HepG2 (cell line): ENCODE measurements at regions not wholly inside any gene's neighbourhood (a gene's known extent, or its start where the extent isn't known, plus 50 kb on each side); places are given as distances from the start of the nearest gene placed in this dataset.

Experiments
- ATAC-seq: fragments of 200-7000 bp; cut with Tn5 transposase; 3 replicates; pipeline ENCODE4 v1.9.1; 2020; ENCODE audit warnings: mild to moderate bottlenecking, moderate library complexity
- BruUV-seq: library from RNA; stranded (reverse); fragments of 400-500 nt; replicated peaks from 2 replicates; lab custom pipeline; 2021; lab: Mats Ljungman, UMichigan
- CTCF ChIA-PET: fragments of 300-600 bp; formaldehyde crosslinking; extraction: SDS; loops from one replicate; lab custom pipeline; 2021; ENCODE audit warnings: low total read pairs, inconsistent platforms, low intra/inter-chr PET ratio; lab: Yijun Ruan, JAX
- POLR2A ChIA-PET: fragments of 350-600 bp; sonication (Branson Sonifier 250); formaldehyde crosslinking; loops from one replicate; lab custom pipeline; 2020; ENCODE audit warnings: antibody characterized with exemption, inconsistent platforms; lab: Yijun Ruan, JAX
- DNase-seq: peaks from one replicate; pipeline ENCODE4 v3.0.0-alpha.2; 2015; ENCODE audit warnings: low spot score
- FAIRE-seq: peaks from 3 replicates; lab custom pipeline; 2011; peaks lifted over from hg19 to GRCh38; lab: Jason Lieb, UNC
- H2AFZ ChIP-seq: one replicate; pipeline ENCODE4 v1.6.1; 2011; ENCODE audit warnings: low read length, inconsistent platforms
- H3K27ac ChIP-seq: fragments of 300-600 bp; 3 replicates; pipeline ENCODE4 v1.8.0; 2011; ENCODE audit warnings: mixed run types, mild to moderate bottlenecking, mixed read lengths, low read length, inconsistent platforms; ENCODE audit not compliant: insufficient read depth; ENCODE audit errors: extremely low read length
- H3K27me3 ChIP-seq, 2 experiments: fragments of 200-600 bp in 1 of 2; 2 replicates in 1 of 2; 3 replicates in 1 of 2; pipeline versions ENCODE4 v1.6.0 to v1.8.0; 2011; ENCODE audit warnings: low read length in 2 of 2, mild to moderate bottlenecking in 2 of 2, moderate library complexity in 2 of 2, inconsistent platforms in 1 of 2; ENCODE audit not compliant: insufficient read depth in 2 of 2, control insufficient read depth in 1 of 2
- H3K36me3 ChIP-seq, 2 experiments: fragments of 200-600 bp in 1 of 2; replicated peaks in 1 of 2; 2 replicates in 1 of 2; 3 replicates in 1 of 2; pipeline versions ENCODE4 v1.5.1 to v1.8.0; 2011; ENCODE audit warnings: low read length in 2 of 2, inconsistent platforms in 1 of 2; ENCODE audit not compliant: insufficient read depth in 2 of 2, control insufficient read depth in 1 of 2
- H3K4me1 ChIP-seq: 2 replicates; pipeline ENCODE4 v1.5.1; 2012; ENCODE audit warnings: low read length, inconsistent platforms; ENCODE audit not compliant: insufficient read depth
- H3K4me2 ChIP-seq: 2 replicates; pipeline ENCODE4 v1.6.0; 2011; ENCODE audit warnings: low read depth, low read length, inconsistent platforms
- H3K4me3 ChIP-seq, 3 experiments: fragments of 200-600 bp in 1 of 3; sonication (generic), shearing (Covaris generic) in 1 of 3; replicated peaks in 1 of 3; 2 replicates each; pipeline ENCODE4 v1.5.1; 2011 to 2016; ENCODE audit warnings: low read length in 3 of 3, inconsistent platforms in 2 of 3, low read depth in 2 of 3, mild to moderate bottlenecking in 2 of 3, control low read depth in 1 of 3, mixed read lengths in 1 of 3; ENCODE audit not compliant: insufficient read depth in 1 of 3
- H3K79me2 ChIP-seq: one replicate; pipeline ENCODE4 v1.6.1; 2011; ENCODE audit warnings: low read length, inconsistent platforms; ENCODE audit not compliant: insufficient read depth
- H3K9ac ChIP-seq: 2 replicates; pipeline ENCODE4 v1.6.0; 2011; ENCODE audit warnings: mild to moderate bottlenecking, low read depth, low read length, inconsistent platforms; ENCODE audit not compliant: insufficient read depth
- H3K9me3 ChIP-seq: 2 replicates; pipeline ENCODE4 v1.5.1; 2012; ENCODE audit warnings: mild to moderate bottlenecking, low read length
- H4K20me1 ChIP-seq: 2 replicates; pipeline ENCODE4 v1.6.0; 2011; ENCODE audit warnings: inconsistent platforms, mild to moderate bottlenecking, low read length, moderate library complexity; ENCODE audit not compliant: insufficient read depth
- GFI1 ChIP-seq: sonication (generic); formaldehyde crosslinking; IDR thresholded peaks from 2 replicates; pipeline ENCODE4 v1.5.0; 2020; ENCODE audit warnings: missing genetic modification reagents, mild to moderate bottlenecking, borderline replicate concordance
- MAFF ChIP-seq: IDR thresholded peaks from 2 replicates; pipeline ENCODE4 v1.6.1; 2011; ENCODE audit warnings: low read depth, low read length, improper control_type of control experiment
- MAFK ChIP-seq, 2 experiments: IDR thresholded peaks in 1 of 2; conservative IDR thresholded peaks in 1 of 2; 2 replicates each; pipeline ENCODE4 v1.6.1; 2011; ENCODE audit warnings: improper control_type of control experiment in 2 of 2, low read length in 2 of 2
- MNT ChIP-seq: fragments of 450-650 bp; IDR thresholded peaks from 2 replicates; pipeline ENCODE4 v1.6.1; 2016
- TFE3 ChIP-seq: IDR thresholded peaks from 2 replicates; pipeline ENCODE4 v1.6.1; 2016
- XBP1 ChIP-seq: sonication (generic); formaldehyde crosslinking; IDR thresholded peaks from 2 replicates; pipeline ENCODE4 v1.5.0; 2020; ENCODE audit warnings: missing genetic modification reagents
- ZBTB44 ChIP-seq: sonication (generic); formaldehyde crosslinking; IDR thresholded peaks from 2 replicates; pipeline ENCODE4 v1.4.0; 2020; ENCODE audit warnings: missing genetic modification reagents
- ZBTB46 ChIP-seq: sonication (generic); formaldehyde crosslinking; IDR thresholded peaks from 2 replicates; pipeline ENCODE4 v1.4.0; 2020; ENCODE audit warnings: mild to moderate bottlenecking, missing genetic modification reagents, borderline replicate concordance
- ZNF264 ChIP-seq: sonication (generic); formaldehyde crosslinking; IDR thresholded peaks from 2 replicates; pipeline ENCODE4 v1.4.0; 2020; ENCODE audit warnings: missing genetic modification reagents
- ZNF3 ChIP-seq: IDR thresholded peaks from 2 replicates; pipeline ENCODE4 v1.7.0; 2017; ENCODE audit warnings: inconsistent platforms
- ZNF607 ChIP-seq: sonication (generic); formaldehyde crosslinking; IDR thresholded peaks from 2 replicates; pipeline ENCODE4 v1.5.1; 2020; ENCODE audit warnings: missing genetic modification reagents, mild to moderate bottlenecking, borderline replicate concordance
- ZNF615 ChIP-seq: sonication (generic); formaldehyde crosslinking; IDR thresholded peaks from 2 replicates; pipeline ENCODE4 v1.5.0; 2020; ENCODE audit warnings: mild to moderate bottlenecking, missing genetic modification reagents, borderline replicate concordance
- ZSCAN20 ChIP-seq: sonication (generic); formaldehyde crosslinking; IDR thresholded peaks from 2 replicates; pipeline ENCODE4 v1.4.0; 2020; ENCODE audit warnings: missing genetic modification reagents, mild to moderate bottlenecking, borderline replicate concordance
- WGBS: methylation state at CpG from one replicate; pipeline ENCODE4 v1.1.6; 2017; ENCODE audit warnings: low lambda C conversion rate; 5-methylcytosine and 5-hydroxymethylcytosine counted together
- in situ Hi-C: cut with HindIII; loops from 2 replicates; pipeline ENCODE4 v1.10.0; 2017; ENCODE audit warnings: low pct_unique_long_range_greater_than_20kb; ENCODE audit not compliant: extremely low pct_ligation_motif_present
- intact Hi-C: fragments of 100-400 bp; cut with micrococcal nuclease; formaldehyde crosslinking; loops from one replicate; pipeline ENCODE4 v1.10.0; 2022; ENCODE audit not compliant: unreplicated experiment

GRCh38 chr4:188228279-188228678 is 89.0 kb downstream of the TRIML1 start:
- 0% methylated on average over 1 of the region's 1 CpG for WGBS

GRCh38 chr4:188232428-188232827 is 93.2 kb downstream of the TRIML1 start:
- ChIA-PET CTCF (no interaction called here), POLR2A (no interaction called here)
- Histone ChIP-seq H3K4me1 (no peaks in the 10 kb centered on the region), H3K27me3 (peaks cover 0 to 12% of the 10 kb centered on the region in 2 experiments; a peak in 1 of 5 replicates), H3K79me2 (no peaks in the 10 kb centered on the region), H3K9me3 (no peaks in the 10 kb centered on the region), H3K27ac (no peak overlapping the region), H3K36me3 (no peaks in the 10 kb centered on the region), H3K4me3 (no peak overlapping the region), H3K9ac (no peak overlapping the region), H2AFZ (no peak overlapping the region), H3K4me2 (no peak overlapping the region), H4K20me1 (no peaks in the 10 kb centered on the region)
- WGBS: 21% methylated on average over 6 of the region's 6 CpGs
- FAIRE-seq (no peak), ATAC-seq (no peak), DNase-seq (no peak)
- in situ Hi-C loops: no loop called here
- no TSS peak for BruUV-seq
- intact Hi-C loops: no loop called here
- TF ChIP-seq ZNF3 (CRISPR knock-in tag) (no peak), ZSCAN20 (CRISPR knock-in tag) (no peak), ZNF607 (CRISPR knock-in tag) (no peak), ZBTB46 (CRISPR knock-in tag) (no peak), TFE3 (CRISPR knock-in tag) (no peak), MNT (no peak)

More at GRCh38 chr4:188228279-188228678, 89.0 kb downstream of the TRIML1 start:
- Histone ChIP-seq H3K9ac (no peak overlapping the region), H3K27ac (no peak overlapping the region), H3K4me2 (no peak overlapping the region), H3K4me3 (no peak overlapping the region), H3K4me1 (no peaks in the 10 kb centered on the region), H3K9me3 (no peaks in the 10 kb centered on the region), H3K27me3 (peaks cover 0 to 19% of the 10 kb centered on the region in 2 experiments; a peak in 2 of 5 replicates), H2AFZ (no peak overlapping the region), H4K20me1 (no peaks in the 10 kb centered on the region), H3K79me2 (no peaks in the 10 kb centered on the region), H3K36me3 (no peaks in the 10 kb centered on the region)
- TF ChIP-seq ZNF264 (CRISPR knock-in tag) (no peak), ZNF615 (CRISPR knock-in tag) (no peak), ZBTB44 (no peak), XBP1 (CRISPR knock-in tag) (no peak), GFI1 (CRISPR knock-in tag) (no peak), MAFK (conservative IDR thresholded peaks at IDR 0.05 in 1 of 2, IDR thresholded peaks at IDR 0.05 in 1 of 2; ENCODE audit: low read length in 2 of 2) (peak; percentile 45 to 60; a peak in 2 of 4 replicates), MAFF (peak; percentile 33; the same call in 1 of the 2 replicates)
- ChIA-PET CTCF (no interaction called here), POLR2A (no interaction called here)
- FAIRE-seq: no peak
- ATAC-seq: no peak
- in situ Hi-C loops (no loop called here), intact Hi-C loops (no loop called here)
- no peak for DNase-seq
- BruUV-seq: no TSS peak
